Mesenchymal stem cell (in vitro differentiated cells and primary cell): ENCODE measurements at regions not wholly inside any gene's neighbourhood (a gene's known extent, or its start where the extent isn't known, plus 50 kb on each side); places are given as distances from the start of the nearest gene placed in this dataset.

Experiments
- DNase-seq: peaks from one replicate; pipeline ENCODE4 v3.0.0-alpha.2; 2013
- H2AFZ ChIP-seq: one replicate; pipeline ENCODE4 v1.6.1; 2013; ENCODE audit warnings: low read depth, mild to moderate bottlenecking, control low read depth, inconsistent platforms, low read length, moderate library complexity
- H2AK5ac ChIP-seq: 2 replicates; pipeline ENCODE4 v1.6.1; 2013; ENCODE audit warnings: low read length, moderate library complexity, mild to moderate bottlenecking, inconsistent platforms; ENCODE audit not compliant: severe bottlenecking
- H2BK120ac ChIP-seq: one replicate; pipeline ENCODE4 v1.6.1; 2013; ENCODE audit warnings: low read depth, mild to moderate bottlenecking, inconsistent platforms, low read length, moderate library complexity
- H2BK12ac ChIP-seq, 2 experiments: one replicate each; pipeline ENCODE4 v1.6.1; 2013; ENCODE audit warnings: inconsistent platforms in 2 of 2, low read length in 2 of 2, mild to moderate bottlenecking in 2 of 2, moderate library complexity in 2 of 2, control low read depth in 1 of 2
- H2BK15ac ChIP-seq: one replicate; pipeline ENCODE4 v1.6.1; 2013; ENCODE audit warnings: mild to moderate bottlenecking, low read depth, inconsistent platforms; ENCODE audit not compliant: poor library complexity, severe bottlenecking
- H2BK5ac ChIP-seq: 2 replicates; pipeline ENCODE4 v1.6.1; 2013; ENCODE audit warnings: low read depth, mild to moderate bottlenecking, low read length, control low read depth, inconsistent platforms; ENCODE audit not compliant: poor library complexity, severe bottlenecking
- H3K14ac ChIP-seq, 2 experiments: one replicate each; pipeline ENCODE4 v1.6.1; 2013; ENCODE audit warnings: inconsistent platforms in 2 of 2, low read length in 2 of 2, control low read depth in 1 of 2, mild to moderate bottlenecking in 1 of 2, moderate library complexity in 1 of 2
- H3K18ac ChIP-seq, 2 experiments: one replicate each; pipeline ENCODE4 v1.6.1; 2013; ENCODE audit warnings: inconsistent platforms in 2 of 2, low read length in 2 of 2, control low read depth in 1 of 2, low read depth in 1 of 2, mild to moderate bottlenecking in 1 of 2
- H3K23ac ChIP-seq, 2 experiments: one replicate each; pipeline ENCODE4 v1.6.1; 2013; ENCODE audit warnings: inconsistent platforms in 2 of 2, low read length in 2 of 2, mild to moderate bottlenecking in 2 of 2, moderate library complexity in 2 of 2, control low read depth in 1 of 2
- H3K27ac ChIP-seq: 2 replicates; pipeline ENCODE4 v1.5.1; 2013; ENCODE audit warnings: mild to moderate bottlenecking, moderate library complexity, low read length, control low read depth, inconsistent platforms; ENCODE audit not compliant: poor library complexity, severe bottlenecking
- H3K27me3 ChIP-seq, 2 experiments: 2 replicates each; pipeline versions ENCODE4 v1.6.1 to v1.7.0; 2013; ENCODE audit warnings: low read length in 2 of 2, mild to moderate bottlenecking in 2 of 2, moderate library complexity in 2 of 2, control low read depth in 1 of 2, inconsistent platforms in 1 of 2; ENCODE audit not compliant: control insufficient read depth in 1 of 2, insufficient read depth in 1 of 2
- H3K36me3 ChIP-seq, 2 experiments: 2 replicates each; pipeline versions ENCODE4 v1.6.1 to v1.7.0; 2013; ENCODE audit warnings: low read length in 2 of 2, control low read depth in 1 of 2, inconsistent platforms in 1 of 2, low read depth in 1 of 2, mild to moderate bottlenecking in 1 of 2; ENCODE audit not compliant: insufficient read depth in 2 of 2, control insufficient read depth in 1 of 2
- H3K4ac ChIP-seq, 2 experiments: one replicate each; pipeline ENCODE4 v1.6.1; 2013; ENCODE audit warnings: inconsistent platforms in 2 of 2, low read length in 2 of 2, mild to moderate bottlenecking in 2 of 2, moderate library complexity in 2 of 2, control low read depth in 1 of 2, low read depth in 1 of 2
- H3K4me1 ChIP-seq: 2 replicates; pipeline ENCODE4 v1.6.1; 2013; ENCODE audit warnings: low read depth, low read length, control low read depth; ENCODE audit not compliant: control insufficient read depth, insufficient read depth
- H3K4me2 ChIP-seq: 2 replicates; pipeline ENCODE4 v1.6.1; 2013; ENCODE audit warnings: low read length, mild to moderate bottlenecking, inconsistent platforms; ENCODE audit not compliant: poor library complexity, severe bottlenecking
- H3K4me3 ChIP-seq, 2 experiments: 2 replicates each; pipeline versions ENCODE4 v1.5.1 to v1.7.0; 2013; ENCODE audit warnings: low read length in 2 of 2, mild to moderate bottlenecking in 2 of 2, control low read depth in 1 of 2, low read depth in 1 of 2; ENCODE audit not compliant: insufficient read depth in 1 of 2
- H3K79me1 ChIP-seq: replicated peaks from 2 replicates; pipeline ENCODE4 v1.6.1; 2013; ENCODE audit warnings: mild to moderate bottlenecking, control low read depth, low read length, inconsistent platforms; ENCODE audit not compliant: poor library complexity, severe bottlenecking
- H3K9ac ChIP-seq: 2 replicates; pipeline ENCODE4 v1.7.0; 2013; ENCODE audit warnings: mild to moderate bottlenecking, low read length, moderate library complexity
- H3K9me3 ChIP-seq: 2 replicates; pipeline ENCODE4 v1.7.0; 2013; ENCODE audit warnings: mild to moderate bottlenecking, low read length; ENCODE audit not compliant: control insufficient read depth
- H4K8ac ChIP-seq: one replicate; pipeline ENCODE4 v1.6.1; 2013; ENCODE audit warnings: inconsistent platforms, mild to moderate bottlenecking, low read length, moderate library complexity
- H4K91ac ChIP-seq: one replicate; pipeline ENCODE4 v1.6.1; 2013; ENCODE audit warnings: mild to moderate bottlenecking, low read length, inconsistent platforms
- WGBS: methylation state at CpG from one replicate; pipeline ENCODE4 v1.1.7; 2013; ENCODE audit warnings: mixed read lengths; 5-methylcytosine and 5-hydroxymethylcytosine counted together

DNA sequence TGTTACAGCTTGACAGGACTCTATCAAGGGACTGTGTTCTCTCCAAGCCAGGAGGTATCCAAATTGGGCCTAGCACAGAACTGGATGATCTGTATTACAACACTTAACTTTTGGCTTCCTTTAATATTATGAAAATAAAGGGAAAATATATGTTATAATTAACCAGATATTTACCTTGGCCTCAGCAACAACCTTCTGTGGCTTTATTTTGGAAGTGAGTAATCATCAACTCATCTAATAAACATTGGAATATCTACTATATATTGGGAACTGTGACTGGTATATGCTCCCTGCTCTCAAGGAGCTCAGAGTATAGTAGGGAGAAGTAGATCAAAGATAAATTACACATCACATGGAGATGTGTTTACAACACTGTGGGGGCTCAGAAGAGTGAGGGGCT lies 352.2 kb downstream of the METTL15 start:
- no peak overlapping the region for H2BK5ac ChIP-seq
- H2BK120ac ChIP-seq: no peak overlapping the region
- H3K4me1 ChIP-seq: no peaks in the 10 kb centered on the region

DNA sequence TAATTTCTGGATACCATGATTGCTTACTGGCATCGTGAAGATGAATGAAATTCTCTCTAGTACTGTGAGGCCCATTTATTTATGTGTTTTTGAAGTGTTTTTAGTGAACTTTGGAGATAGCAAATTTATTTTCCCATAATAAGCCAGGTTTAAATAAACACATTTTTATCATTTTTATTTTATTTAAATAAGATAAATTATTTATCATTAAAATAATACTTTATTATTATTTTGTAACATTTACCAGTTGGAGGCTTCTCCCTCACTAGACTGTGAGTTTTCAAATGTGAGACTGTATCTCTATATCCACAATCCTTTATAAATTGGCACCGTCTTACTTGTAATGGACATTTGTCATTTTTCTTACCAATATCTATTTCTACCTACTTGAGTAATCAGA lies 351.7 kb downstream of the METTL15 start:
- H4K91ac ChIP-seq: no peak overlapping the region
- H2BK15ac ChIP-seq: no peak overlapping the region
- H3K4me1 ChIP-seq: no peaks in the 10 kb centered on the region
- H3K4me2 ChIP-seq: no peak overlapping the region
- no peak overlapping the region for H2BK120ac ChIP-seq
- H3K36me3 ChIP-seq: no peaks in the 10 kb centered on the region
- no peak overlapping the region for H3K9ac ChIP-seq
- no peak overlapping the region for H2AK5ac ChIP-seq
- no peak overlapping the region for H3K23ac ChIP-seq
- H2BK12ac ChIP-seq: no peak overlapping the region
- no peak overlapping the region for H2AFZ ChIP-seq
- no peak overlapping the region for H3K27ac ChIP-seq
- no peak for DNase-seq
- no peaks in the 10 kb centered on the region for H3K27me3 ChIP-seq
- WGBS: 100% methylated on average over 1 of the region's 2 CpGs
- no peak overlapping the region for H3K4ac ChIP-seq
- H3K18ac ChIP-seq: no peak overlapping the region
- no peak overlapping the region for H4K8ac ChIP-seq
- H3K9me3 ChIP-seq: no peaks in the 10 kb centered on the region
- H3K14ac ChIP-seq: no peak overlapping the region
- no peak overlapping the region for H2BK5ac ChIP-seq
- no peaks in the 10 kb centered on the region for H3K79me1 ChIP-seq
- H3K4me3 ChIP-seq: no peak overlapping the region

More for the DNA sequence above, 352.2 kb downstream of the METTL15 start:
- no peak overlapping the region for H4K91ac ChIP-seq
- H3K23ac ChIP-seq: no peak overlapping the region
- H2BK12ac ChIP-seq: no peak overlapping the region
- no peak overlapping the region for H3K4ac ChIP-seq
- no peak overlapping the region for H3K18ac ChIP-seq
- no peak overlapping the region for H3K4me3 ChIP-seq
- no peak overlapping the region for H3K27ac ChIP-seq
- H3K9me3 ChIP-seq: no peaks in the 10 kb centered on the region
- no peak overlapping the region for H3K14ac ChIP-seq
- no peaks in the 10 kb centered on the region for H3K79me1 ChIP-seq
- H2AK5ac ChIP-seq: no peak overlapping the region
- no peak overlapping the region for H3K9ac ChIP-seq
- no peaks in the 10 kb centered on the region for H3K27me3 ChIP-seq
- H2AFZ ChIP-seq: no peak overlapping the region
- H2BK15ac ChIP-seq: no peak overlapping the region
- H3K4me2 ChIP-seq: no peak overlapping the region
- no peak overlapping the region for H4K8ac ChIP-seq
- no peak for DNase-seq
- no peaks in the 10 kb centered on the region for H3K36me3 ChIP-seq

DNA sequence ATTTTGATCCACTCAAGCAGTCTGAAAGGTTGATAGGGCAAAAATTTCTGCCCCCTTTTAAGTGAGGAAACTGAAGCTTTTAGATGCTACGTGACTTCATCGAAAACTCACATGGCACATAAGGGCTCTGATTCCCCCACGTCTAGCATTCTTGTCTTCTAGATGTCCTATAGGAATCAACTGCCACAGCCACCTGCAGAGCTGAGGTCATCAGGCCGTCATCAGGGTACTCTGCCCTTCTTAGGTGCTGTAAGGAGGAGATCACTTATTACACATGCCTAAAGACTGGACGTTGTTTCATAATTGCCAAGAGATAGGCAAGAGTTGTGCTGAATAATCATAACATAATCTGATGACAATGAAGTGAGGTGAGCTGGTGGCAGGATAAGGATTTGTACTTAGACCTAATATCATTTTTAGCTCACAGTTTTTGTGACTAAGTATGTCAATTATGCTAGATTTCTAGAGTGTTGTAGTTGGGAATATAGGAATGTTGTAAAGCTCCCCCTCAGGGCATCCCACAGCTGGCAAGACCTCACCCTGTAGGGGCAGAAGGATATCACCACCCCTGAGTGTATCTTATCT lies 349.4 kb downstream of the METTL15 start:
- 84% methylated on average over 5 of the region's 5 CpGs for WGBS
- Histone ChIP-seq H3K9ac (no peak overlapping the region), H2BK120ac (no peak overlapping the region), H4K8ac (no peak overlapping the region), H3K14ac (no peak overlapping the region), H3K4me1 (no peaks in the 10 kb centered on the region), H3K27ac (no peak overlapping the region), H2AK5ac (no peak overlapping the region), H3K4me2 (no peak overlapping the region), H3K18ac (no peak overlapping the region), H3K4me3 (no peak overlapping the region), H3K27me3 (no peaks in the 10 kb centered on the region), H2BK5ac (no peak overlapping the region), H3K23ac (no peak overlapping the region), H3K9me3 (no peaks in the 10 kb centered on the region), H2BK15ac (no peak overlapping the region), H2BK12ac (no peak overlapping the region), H2AFZ (no peak overlapping the region), H3K36me3 (no peaks in the 10 kb centered on the region), H3K4ac (no peak overlapping the region), H4K91ac (no peak overlapping the region), H3K79me1 (no peaks in the 10 kb centered on the region)
- no peak for DNase-seq

DNA sequence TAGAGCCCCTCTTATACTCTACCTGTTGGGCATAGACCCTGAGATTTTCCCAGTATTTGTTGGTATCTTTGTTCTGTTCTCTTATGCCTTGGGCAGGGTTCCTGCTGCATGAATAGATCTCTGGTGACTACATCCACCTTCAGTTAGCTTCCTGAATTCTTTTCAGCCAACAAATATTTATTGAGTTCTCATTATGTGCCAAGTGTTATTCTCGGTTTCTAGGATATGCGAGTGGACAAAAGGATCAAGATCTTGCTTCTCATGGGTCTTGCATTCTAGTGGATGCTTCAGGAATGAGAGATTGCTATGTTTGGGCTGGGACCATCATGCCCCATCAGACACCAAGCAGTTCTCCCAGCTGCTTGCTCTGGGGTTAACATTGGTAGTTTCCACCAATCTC lies 340.0 kb downstream of the METTL15 start:
- Histone ChIP-seq H2BK120ac (no peak overlapping the region), H3K79me1 (no peaks in the 10 kb centered on the region)
- no peak for DNase-seq

More for the DNA sequence above, 340.0 kb downstream of the METTL15 start:
- H4K91ac ChIP-seq: no peak overlapping the region
- H2BK12ac ChIP-seq: no peak overlapping the region
- no peak overlapping the region for H3K4ac ChIP-seq
- H4K8ac ChIP-seq: no peak overlapping the region
- H3K27ac ChIP-seq: no peak overlapping the region
- no peak overlapping the region for H3K14ac ChIP-seq
- H2AFZ ChIP-seq: no peak overlapping the region
- no peak overlapping the region for H3K4me2 ChIP-seq
- no peak overlapping the region for H3K23ac ChIP-seq
- no peak overlapping the region for H2BK5ac ChIP-seq
- 100% methylated on average over 2 of the region's 2 CpGs for WGBS
- no peaks in the 10 kb centered on the region for H3K36me3 ChIP-seq
- peaks cover 4% of the 10 kb centered on the region for H3K4me1 ChIP-seq
- H3K9ac ChIP-seq: no peak overlapping the region
- H2AK5ac ChIP-seq: no peak overlapping the region
- no peak overlapping the region for H3K18ac ChIP-seq
- no peak overlapping the region for H3K4me3 ChIP-seq
- no peak overlapping the region for H2BK15ac ChIP-seq
- H3K9me3 ChIP-seq: no peaks in the 10 kb centered on the region
- no peaks in the 10 kb centered on the region for H3K27me3 ChIP-seq
